SK-N-SH treated with all-trans-retinoic acid at 6 μM for 48 hours (cell line): ENCODE measurements at regions not wholly inside any gene's neighbourhood (a gene's known extent, or its start where the extent isn't known, plus 50 kb on each side); places are given as distances from the start of the nearest gene placed in this dataset.

Experiments
- BACH2 ChIP-seq: fragments of 250-450 bp; sonication (Bioruptor Pico); IDR thresholded peaks from 2 replicates; pipeline ENCODE4 v1.9.0; 2021; ENCODE audit warnings: mild to moderate bottlenecking, borderline replicate concordance
- ESRRG ChIP-seq: fragments of 250-450 bp; sonication (Bioruptor Pico); IDR thresholded peaks from 2 replicates; pipeline ENCODE4 v1.6.1; 2021; ENCODE audit warnings: mild to moderate bottlenecking
- GLIS3 ChIP-seq: fragments of 250-450 bp; sonication (Bioruptor Pico); IDR thresholded peaks from 2 replicates; pipeline ENCODE4 v1.5.0; 2020; ENCODE audit warnings: mild to moderate bottlenecking, moderate library complexity
- ISL1 ChIP-seq: fragments of 250-450 bp; sonication (Bioruptor Pico); IDR thresholded peaks from 2 replicates; pipeline ENCODE4 v2.1.2; 2022; ENCODE audit warnings: mild to moderate bottlenecking, moderate library complexity
- PATZ1 ChIP-seq: fragments of 250-450 bp; sonication (Bioruptor Pico); IDR thresholded peaks from 2 replicates; pipeline ENCODE4 v1.8.0; 2020; ENCODE audit warnings: mild to moderate bottlenecking, moderate library complexity, borderline replicate concordance
- ZFP30 ChIP-seq: fragments of 450-650 bp; formaldehyde crosslinking; IDR thresholded peaks from 2 replicates; pipeline ENCODE4 v1.5.0; 2022; ENCODE audit warnings: mild to moderate bottlenecking, moderate library complexity
- ZNF565 ChIP-seq: fragments of 450-650 bp; formaldehyde crosslinking; conservative IDR thresholded peaks from 2 replicates; pipeline ENCODE4 v1.5.0; 2020; ENCODE audit warnings: low read depth, mild to moderate bottlenecking, moderate library complexity

GRCh38 chr3:73828348-73828747, 203.6 kb upstream of the PDZRN3 start:
- TF ChIP-seq ZFP30 (CRISPR knock-in tag) (no peak), GLIS3 (no peak), ISL1 (CRISPR knock-in tag) (no peak), ESRRG (CRISPR knock-in tag) (no peak), ZNF565 (CRISPR knock-in tag) (no peak), PATZ1 (CRISPR knock-in tag) (no peak), BACH2 (CRISPR knock-in tag) (no peak)
